ENCODE measurements at regions not wholly inside any gene's neighbourhood (a gene's known extent, or its start where the extent isn't known, plus 50 kb on each side); places are given as distances from the start of the nearest gene placed in this dataset.

- TF ChIP-seq ZBTB10 (CRISPR knock-in tag; IDR thresholded peaks at IDR 0.05; ENCODE audit: borderline replicate concordance): no peak
- no peak for TF ChIP-seq ATF3 (CRISPR knock-in tag; IDR thresholded peaks at IDR 0.05)
Measured at GRCh38 chr13:65470781-65471180, 1759.4 kb downstream of the PCDH9 start (continued).

- ChIA-PET CTCF (ENCODE audit: low intra/inter-chr PET ratio, low total read pairs) (no interaction called here), POLR2A (no interaction called here)
- Histone ChIP-seq H3K36me3 (replicated peaks in 1 of 2; ENCODE audit: control insufficient read depth in 1 of 2, insufficient read depth in 2 of 2, low read length in 2 of 2) (no peaks in the 10 kb centered on the region), H3K27ac (ENCODE audit: extremely low read length, insufficient read depth, low read length) (no peak overlapping the region), H3K9me3 (ENCODE audit: low read length) (no peaks in the 10 kb centered on the region), H3K79me2 (ENCODE audit: insufficient read depth, low read length) (no peaks in the 10 kb centered on the region), H3K27me3 (ENCODE audit: control insufficient read depth in 1 of 2, insufficient read depth in 2 of 2, low read length in 2 of 2) (no peaks in the 10 kb centered on the region), H3K4me3 (replicated peaks in 1 of 3; ENCODE audit: insufficient read depth in 1 of 3, low read depth in 2 of 3, low read length in 3 of 3) (no peak overlapping the region), H3K9ac (ENCODE audit: insufficient read depth, low read depth, low read length) (no peak overlapping the region), H3K4me1 (ENCODE audit: insufficient read depth, low read length) (no peaks in the 10 kb centered on the region), H2AFZ (ENCODE audit: low read length) (no peak overlapping the region), H4K20me1 (ENCODE audit: insufficient read depth, low read length) (no peaks in the 10 kb centered on the region), H3K4me2 (ENCODE audit: low read depth, low read length) (no peak overlapping the region)
- intact Hi-C loops (cut with micrococcal nuclease; ENCODE audit: unreplicated experiment): no loop called here
- DNase-seq (ENCODE audit: low spot score): no peak
- no peak for ATAC-seq
- in situ Hi-C loops (cut with HindIII; ENCODE audit: extremely low pct_ligation_motif_present, low pct_unique_long_range_greater_than_20kb): no loop called here
- no peak for TF ChIP-seq FOXJ3 (CRISPR knock-in tag; IDR thresholded peaks at IDR 0.05; ENCODE audit: borderline replicate concordance)
- no peak for TF ChIP-seq E2F2 (CRISPR knock-in tag; IDR thresholded peaks at IDR 0.05; ENCODE audit: borderline replicate concordance)
- TF ChIP-seq ATM (IDR thresholded peaks at IDR 0.05; ENCODE audit: borderline replicate concordance): no peak
- TF ChIP-seq MYC (CRISPR knock-in tag; IDR thresholded peaks at IDR 0.05; ENCODE audit: borderline replicate concordance): no peak
- no peak for TF ChIP-seq PCBP1 (IDR thresholded peaks at IDR 0.05; ENCODE audit: borderline replicate concordance, low read depth, low read length)
- TF ChIP-seq CBX2 (IDR thresholded peaks at IDR 0.05; ENCODE audit: low read depth, low read length): no peak
- no peak for TF ChIP-seq CBX2 (CRISPR knock-in tag; IDR thresholded peaks at IDR 0.05; ENCODE audit: low read depth)
- TF ChIP-seq ZIK1 (CRISPR knock-in tag; IDR thresholded peaks at IDR 0.05; ENCODE audit: borderline replicate concordance, low read depth): no peak
- TF ChIP-seq PAX8 (CRISPR knock-in tag; IDR thresholded peaks at IDR 0.05; ENCODE audit: borderline replicate concordance): no peak
- no peak for TF ChIP-seq REXO4 (CRISPR knock-in tag; IDR thresholded peaks at IDR 0.05; ENCODE audit: borderline replicate concordance)
- no peak for TF ChIP-seq ZNF737 (CRISPR knock-in tag; IDR thresholded peaks at IDR 0.05; ENCODE audit: borderline replicate concordance)
- FAIRE-seq: no peak
- no TSS peak for BruUV-seq (replicated peaks)
Measured at GRCh38 chr13:65468628-65469027, 1761.5 kb downstream of the PCDH9 start.
